ENCODE measurements at regions not wholly inside any gene's neighbourhood (a gene's known extent, or its start where the extent isn't known, plus 50 kb on each side); places are given as distances from the start of the nearest gene placed in this dataset.

DNA sequence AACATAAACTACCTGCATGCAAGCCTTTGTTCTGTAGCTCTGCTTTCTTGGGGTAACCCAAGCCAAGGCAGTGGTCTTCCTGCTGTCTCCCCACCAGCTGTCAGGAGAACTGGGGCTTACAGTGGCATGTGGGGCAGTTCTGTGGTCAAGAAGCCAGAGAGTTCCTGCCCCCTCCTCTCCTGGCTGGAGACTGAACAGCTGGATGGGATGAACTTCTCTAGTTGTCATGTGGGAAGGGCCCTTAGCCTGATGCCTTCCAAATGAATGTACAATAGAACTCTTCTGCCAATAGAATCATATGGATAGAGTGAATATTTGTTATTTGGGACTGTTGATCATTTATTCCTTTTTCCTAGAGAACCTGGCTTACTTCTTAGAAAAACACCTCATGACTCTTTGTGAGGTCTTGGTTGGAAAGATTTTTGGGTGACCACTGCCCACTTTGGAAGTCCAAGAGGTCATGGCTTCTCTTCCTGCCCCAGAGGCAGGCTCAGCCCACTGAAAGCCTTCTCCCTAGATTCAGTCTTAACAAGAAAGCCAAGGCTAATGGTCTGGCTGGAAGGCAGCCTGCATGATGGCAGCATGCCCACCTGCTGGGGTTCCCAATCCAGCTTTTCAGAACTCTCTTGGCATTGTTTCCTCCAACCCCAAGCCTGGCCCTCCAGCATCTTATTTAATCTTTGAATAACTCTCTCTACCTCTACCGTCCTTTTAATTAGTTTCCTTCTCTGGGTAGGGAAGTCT, 462.9 kb upstream of the PROK2 start:
- no peak for FAIRE-seq

DNA sequence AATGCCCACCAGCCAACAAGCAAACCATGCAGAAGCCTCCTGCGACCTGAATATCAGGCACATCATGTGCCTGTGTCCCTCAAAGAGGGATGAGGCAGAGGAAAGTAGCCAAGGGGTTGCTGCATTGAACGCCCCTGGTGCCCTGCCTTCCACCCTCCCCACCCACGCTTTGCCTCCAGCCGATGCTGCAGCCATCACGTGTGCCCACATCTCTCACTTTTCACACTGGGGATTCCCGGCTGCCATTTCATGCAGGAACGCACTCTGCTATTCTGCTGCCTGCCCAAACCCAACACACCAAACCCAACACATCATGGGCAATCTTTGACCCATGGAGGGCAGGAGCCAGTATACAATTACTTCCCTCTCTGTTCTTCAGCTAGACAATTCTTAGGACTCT, 462.2 kb upstream of the PROK2 start:
- no peak for FAIRE-seq

DNA sequence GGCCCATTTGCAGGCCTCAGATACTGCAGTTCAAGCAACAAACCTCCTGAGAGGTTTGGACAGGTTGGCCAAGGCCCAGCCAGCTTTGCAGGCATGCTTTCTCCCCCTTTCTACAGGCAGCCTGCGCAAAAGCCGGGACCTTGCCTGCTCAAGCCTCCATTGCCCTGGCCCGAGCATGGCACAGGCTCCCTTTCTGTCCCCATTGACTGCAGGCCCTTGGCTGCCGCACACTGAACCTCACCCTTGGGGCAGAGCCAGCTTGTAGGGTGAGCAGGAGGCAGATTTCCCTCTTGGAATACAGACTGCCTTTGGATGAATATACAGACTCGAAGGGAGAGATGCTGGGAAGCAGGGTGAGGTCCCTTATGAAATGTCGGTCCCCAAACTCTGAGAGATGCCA, 461.7 kb upstream of the PROK2 start:
- no peak for FAIRE-seq

GRCh38 chr3:72245183-72245811, 460.3 kb upstream of the PROK2 start:
- FAIRE-seq, result no peak

- no peak for FAIRE-seq
Observed at GRCh38 chr3:72244396-72244795, 459.4 kb upstream of the PROK2 start.

- FAIRE-seq, result no peak
Observed at GRCh38 chr3:72242326-72242725, 457.4 kb upstream of the PROK2 start.

DNA sequence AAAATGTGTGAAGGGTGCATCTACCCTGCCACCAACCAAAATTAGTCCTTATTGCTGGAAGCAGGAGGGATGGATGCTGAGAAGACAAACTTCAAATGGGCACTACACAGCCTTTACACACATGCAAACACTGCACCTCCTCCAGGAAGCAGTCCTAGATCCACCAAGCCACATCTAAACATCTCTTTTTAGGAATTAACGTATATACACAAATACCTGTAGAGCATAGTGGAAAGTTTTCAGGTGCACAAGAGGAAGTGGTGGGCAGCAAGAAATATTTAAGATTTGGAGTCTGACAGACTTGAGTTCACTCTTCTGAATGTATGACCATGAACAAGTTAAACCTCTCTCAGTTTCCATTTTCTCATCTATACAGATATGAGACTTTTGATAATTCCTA, 456.6 kb upstream of the PROK2 start:
- FAIRE-seq, result no peak

GRCh38 chr3:72240531-72240930, 455.6 kb upstream of the PROK2 start:
- no peak for FAIRE-seq

DNA sequence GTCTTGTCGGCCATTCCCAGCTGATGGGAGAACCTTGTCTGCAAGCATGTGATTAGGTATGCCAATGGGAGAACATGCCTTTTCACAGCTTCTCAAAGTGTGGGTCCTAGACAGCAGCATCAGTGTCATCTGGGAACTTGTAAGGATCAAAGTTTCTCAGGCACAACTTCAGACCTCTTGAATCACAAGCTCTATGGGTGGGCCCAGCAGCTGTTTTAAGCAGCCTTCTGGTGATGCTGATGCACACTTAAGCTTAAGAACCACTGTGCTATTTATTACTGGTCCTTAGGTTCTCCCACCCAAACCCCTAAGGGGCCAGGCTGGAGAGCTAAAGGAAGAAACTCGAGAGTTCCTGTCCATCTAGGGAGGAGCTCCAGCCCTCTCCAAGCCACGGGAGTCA, 453.9 kb upstream of the PROK2 start:
- no peak for FAIRE-seq

DNA sequence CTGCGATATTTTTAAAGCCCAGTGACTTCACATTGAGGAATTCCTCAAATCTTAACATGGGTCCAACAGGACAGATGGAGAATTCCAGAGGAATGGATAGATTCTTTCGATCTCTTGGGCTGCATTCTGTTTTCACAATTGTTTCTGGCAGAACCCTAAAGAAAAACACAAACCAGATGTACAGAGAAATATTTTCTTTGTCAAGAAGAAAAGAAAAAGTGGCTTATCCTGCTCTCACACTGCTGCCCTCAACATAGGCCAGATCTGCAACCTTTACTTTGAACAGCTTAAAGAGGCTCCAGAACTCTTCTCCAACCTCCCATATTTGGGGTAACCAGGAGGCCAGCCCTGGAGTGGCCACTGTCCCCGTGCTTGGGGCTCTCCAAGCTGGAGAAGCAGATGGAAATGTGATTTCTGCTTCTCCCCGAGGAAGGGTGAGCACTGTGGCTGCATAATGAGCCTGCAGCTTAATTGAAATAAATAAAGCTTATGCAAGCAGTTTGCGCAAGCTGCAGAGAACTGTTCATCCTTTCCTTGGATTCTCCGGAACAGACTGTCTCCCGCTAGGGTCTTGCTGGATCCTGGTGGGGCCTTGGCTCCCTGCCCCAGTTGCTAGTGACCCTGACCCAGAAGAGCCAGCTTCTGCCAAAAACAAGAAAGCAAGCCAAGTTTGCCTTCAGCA, 453.2 kb upstream of the PROK2 start:
- no peak for FAIRE-seq

DNA sequence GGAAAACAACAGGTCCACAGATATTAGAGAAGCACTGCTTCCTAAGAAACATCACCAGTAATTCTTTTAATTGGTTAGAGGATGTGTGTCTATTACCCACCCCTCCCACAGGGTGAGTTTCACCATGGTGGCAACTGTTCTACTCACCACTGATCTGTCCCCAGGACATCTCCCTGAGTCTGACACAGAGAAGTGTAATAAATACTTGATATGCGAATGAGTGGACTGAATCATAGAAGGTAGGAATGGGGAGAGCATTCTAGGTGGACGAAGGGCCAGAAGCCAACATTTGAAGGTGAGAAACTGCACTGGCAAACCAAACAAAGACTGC, 452.7 kb upstream of the PROK2 start:
- no peak for FAIRE-seq

GRCh38 chr3:72234391-72234790, 449.4 kb upstream of the PROK2 start:
- no peak for FAIRE-seq

GRCh38 chr3:72233571-72233970, 448.6 kb upstream of the PROK2 start:
- no peak for FAIRE-seq

DNA sequence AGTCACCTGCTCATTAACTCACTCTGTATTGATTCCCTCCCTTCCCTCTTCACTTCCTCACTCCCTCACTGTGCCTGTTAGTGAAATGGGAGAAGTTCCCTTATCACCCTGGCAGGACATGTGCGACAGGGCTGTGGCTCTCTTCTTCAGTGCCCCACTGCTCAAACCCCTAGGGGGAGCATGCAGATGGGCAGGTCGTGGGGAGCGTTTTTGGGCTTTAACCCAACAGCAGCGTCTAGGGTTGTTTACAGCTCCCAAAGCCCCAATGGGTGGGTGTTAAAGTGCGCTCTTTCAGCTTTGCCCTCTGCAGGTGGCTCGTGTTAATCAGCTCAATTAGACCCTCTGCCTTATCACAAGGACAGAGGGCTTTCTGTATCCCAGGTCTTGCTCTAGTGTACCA, 447.8 kb upstream of the PROK2 start:
- FAIRE-seq, result no peak

DNA sequence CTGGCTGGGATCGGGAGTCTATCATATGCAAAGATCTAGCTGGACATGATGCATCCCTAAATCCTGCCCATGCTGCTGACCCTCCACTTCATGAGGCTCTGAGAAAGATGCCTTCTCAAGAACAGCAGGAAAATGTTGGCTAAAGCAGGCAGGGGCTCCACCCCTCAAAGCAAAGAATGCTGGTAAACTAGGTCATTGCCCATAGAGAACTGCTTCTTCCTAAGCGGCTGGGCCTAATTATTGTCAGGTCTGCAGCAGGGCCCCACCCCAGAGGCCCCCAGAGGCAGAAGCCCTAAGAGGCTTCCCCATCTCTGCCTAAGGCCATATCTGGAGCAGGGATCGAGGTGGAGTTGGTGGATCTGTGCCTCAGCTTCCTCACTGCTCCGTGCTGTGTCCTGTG, 447.4 kb upstream of the PROK2 start:
- FAIRE-seq, result no peak

GRCh38 chr3:72231439-72232196, 446.7 kb upstream of the PROK2 start:
- FAIRE-seq, result no peak

DNA sequence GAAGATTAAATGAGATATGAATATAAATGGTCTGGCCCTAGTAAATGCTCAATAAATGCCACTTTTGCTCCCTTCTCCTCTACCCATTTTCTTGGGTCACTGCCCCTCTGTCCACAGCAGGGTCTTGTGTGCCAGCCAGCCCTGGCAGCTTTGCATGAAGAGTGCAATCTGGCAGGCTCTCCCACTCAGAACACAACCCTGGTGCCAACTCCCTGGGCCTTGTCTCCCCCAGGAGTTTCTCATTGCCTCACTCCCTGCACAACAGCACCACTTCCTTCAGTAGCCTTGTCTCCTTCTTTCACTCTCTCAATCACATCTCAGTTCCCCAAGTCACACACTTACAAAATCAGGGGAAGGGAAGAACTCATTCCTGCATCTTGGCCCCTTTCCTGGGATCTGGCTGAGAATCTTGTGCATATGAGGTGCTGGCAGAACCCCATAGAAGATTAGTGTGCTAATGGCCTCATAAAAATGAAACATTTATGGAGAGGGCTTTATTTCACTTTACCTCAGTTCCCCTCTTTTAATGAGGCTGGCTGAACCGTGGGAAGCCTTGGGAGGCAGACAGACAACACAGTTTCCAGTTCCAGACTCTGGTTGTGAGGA, 445.9 kb upstream of the PROK2 start:
- FAIRE-seq, result no peak

DNA sequence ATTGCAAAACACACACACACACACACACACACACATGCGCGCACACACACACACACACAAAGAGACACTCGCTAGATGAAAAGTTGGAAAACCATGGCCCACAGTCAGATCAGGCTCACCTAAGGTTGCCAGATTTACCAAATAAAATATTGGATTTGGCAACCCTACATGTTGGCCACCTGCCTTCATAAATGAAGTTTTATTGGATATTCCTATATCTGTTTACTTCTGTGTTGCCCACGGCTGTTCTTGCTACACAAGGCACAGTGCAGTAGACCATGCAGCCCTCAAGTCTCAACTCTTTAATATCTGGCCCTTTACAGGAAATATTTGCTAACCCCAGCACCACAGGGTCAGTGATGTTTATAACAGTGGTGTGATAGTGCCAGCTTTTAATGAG, 445.0 kb upstream of the PROK2 start:
- no peak for FAIRE-seq

- no peak for FAIRE-seq
Observed at GRCh38 chr3:72227486-72228070, 442.6 kb upstream of the PROK2 start.

- FAIRE-seq, result no peak
Observed at GRCh38 chr3:72224804-72225509, 440.0 kb upstream of the PROK2 start.

DNA sequence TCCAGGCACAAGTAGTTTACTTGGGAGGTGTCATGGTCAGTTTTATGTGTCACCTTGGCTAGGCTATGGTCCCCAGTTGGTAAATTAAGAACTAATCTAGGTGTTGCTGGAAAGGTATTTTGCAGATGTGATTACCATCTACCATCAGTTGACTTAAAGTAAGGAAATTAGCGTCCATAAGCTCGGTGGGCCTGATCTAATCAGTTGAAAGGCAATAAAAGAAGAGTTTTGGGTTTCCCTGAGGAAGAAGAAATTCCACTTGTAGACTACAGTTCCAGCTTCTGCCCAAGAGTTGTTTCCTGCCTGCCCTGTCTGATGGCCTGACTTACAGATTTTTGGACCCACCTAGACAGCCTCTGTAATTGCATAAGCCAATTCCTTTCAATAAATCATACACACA, 438.7 kb upstream of the PROK2 start:
- no peak for FAIRE-seq

DNA sequence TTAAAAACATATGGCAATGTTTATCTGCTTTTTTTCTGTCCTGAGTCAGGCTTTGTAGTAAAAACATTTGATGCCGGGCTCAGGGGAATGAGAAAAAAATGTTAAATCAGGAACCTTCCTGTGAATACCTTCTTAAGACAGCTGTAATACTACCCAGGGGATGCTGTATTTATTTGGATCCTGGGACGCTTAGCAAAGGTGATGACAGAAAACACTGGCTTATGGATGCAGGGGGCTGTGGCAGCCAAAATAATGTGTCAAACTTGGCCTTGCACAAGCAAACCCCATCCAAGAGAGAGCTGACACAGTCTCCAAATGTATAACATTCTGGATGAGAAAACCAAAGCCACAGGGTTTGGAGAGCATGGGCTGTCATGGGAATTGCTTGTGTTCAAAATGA, 438.2 kb upstream of the PROK2 start:
- no peak for FAIRE-seq
